T-helper 1 cell treated with Interleukin-12 subunit alpha and Interleukin-12 subunit beta and Interleukin-4 antibody, amounts not matched to agents 30 ng/mL and 1 ng/mL, for 36 hours (primary cell): ENCODE measurements at regions not wholly inside any gene's neighbourhood (a gene's known extent, or its start where the extent isn't known, plus 50 kb on each side); places are given as distances from the start of the nearest gene placed in this dataset.

Experiments
- intact Hi-C: fragments of 100-400 bp; cut with micrococcal nuclease; formaldehyde crosslinking; loops from one replicate; pipeline ENCODE4 v1.15.1; 2024

- intact Hi-C loops = loop anchor here (5.0 kb wide), 3 partner anchors 72 to 463 kb away; partner anchors contain the start of genes ZKSCAN8 and ZSCAN16
These were observed 59.7 kb downstream of the GPX5 start for GRCh38 chr6:28585335-28585734.

DNA sequence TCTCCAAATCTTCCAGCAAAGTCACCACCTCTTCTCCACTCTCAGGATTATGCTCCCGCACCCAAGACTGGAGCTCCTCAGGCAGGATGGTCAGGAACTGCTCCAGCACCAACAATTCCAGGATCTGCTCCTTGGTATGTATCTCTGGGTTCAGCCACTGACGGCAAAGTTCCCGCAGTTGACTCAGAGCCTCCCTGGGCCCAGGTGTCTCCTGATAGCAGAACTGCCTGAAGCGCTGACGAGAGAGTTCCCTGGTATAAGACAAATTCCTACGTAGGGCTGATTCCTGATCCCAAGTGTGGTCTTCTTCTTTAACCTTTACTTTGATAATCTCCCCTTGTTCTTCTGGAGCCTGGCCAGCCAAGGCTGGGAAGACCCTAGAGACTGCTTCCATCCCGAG lies 60.6 kb downstream of the GPX5 start:
- intact Hi-C loops = loop anchor here (2.0 to 5.0 kb wide), 5 partner anchors 44 to 464 kb away; partner anchors contain the start of genes ZKSCAN8, ZSCAN12 and ZSCAN16

DNA sequence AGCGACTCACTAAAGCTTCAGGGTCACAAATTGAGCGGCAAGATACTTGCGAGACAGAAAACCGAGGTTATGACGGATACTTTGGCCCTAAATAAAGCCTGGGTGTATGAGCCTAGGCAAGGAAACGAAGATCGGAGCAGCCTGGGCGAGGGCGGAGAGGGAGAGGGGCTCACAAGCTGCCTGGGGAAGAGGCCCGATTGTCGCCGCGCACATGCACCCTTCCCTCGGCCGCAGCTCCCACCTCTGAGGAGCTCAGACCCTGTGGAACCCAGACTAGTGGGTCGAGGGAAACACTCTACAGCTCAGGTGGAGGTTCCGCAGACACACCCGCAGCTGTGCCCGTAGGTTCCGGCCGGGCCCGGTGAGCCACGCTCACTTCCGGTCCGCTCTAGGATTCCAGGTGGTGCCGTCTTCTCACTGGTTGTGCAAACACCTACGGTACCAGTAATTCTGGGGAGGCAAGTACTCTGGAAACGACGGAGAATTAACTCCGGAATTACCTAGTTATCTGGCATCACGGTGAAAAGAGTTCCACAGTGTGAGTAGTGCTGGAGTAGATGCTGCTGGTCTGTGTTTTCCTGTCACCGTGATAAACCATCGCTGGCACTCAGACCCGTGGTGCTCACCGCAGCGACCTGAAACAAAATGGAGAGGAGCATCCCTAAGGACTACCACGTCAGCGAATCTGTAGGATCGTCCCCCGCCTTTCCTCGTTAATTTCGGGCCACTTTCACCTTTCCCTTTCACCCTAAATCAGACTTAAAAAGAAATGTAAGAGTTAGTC lies 61.5 kb downstream of the GPX5 start:
- intact Hi-C loops = loop anchor here (1.0 to 5.0 kb wide), 7 partner anchors 44 to 465 kb away; partner anchors contain the start of genes ZKSCAN4, ZKSCAN8, ZSCAN12 and ZSCAN16

DNA sequence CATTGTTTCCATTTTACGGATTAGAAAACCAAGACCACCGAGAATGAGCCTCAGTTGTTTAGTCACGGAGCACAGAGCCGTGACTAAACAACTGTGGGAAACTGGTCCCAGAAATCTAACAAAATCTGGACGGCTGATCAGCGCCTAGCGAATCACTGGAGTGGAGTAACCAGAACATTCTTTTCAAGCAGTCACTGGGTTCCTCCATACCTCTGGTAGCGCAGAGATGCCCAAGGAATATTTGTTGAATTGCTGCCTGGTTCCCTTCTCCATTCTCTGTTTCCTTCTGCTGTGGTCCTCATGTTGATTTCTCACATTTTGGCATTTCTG lies 62.0 kb downstream of the GPX5 start:
- intact Hi-C loops = loop anchor here (1.0 to 5.0 kb wide), 8 partner anchors 45 to 465 kb away; partner anchors contain the start of genes ZKSCAN4, ZKSCAN8, ZSCAN12 and ZSCAN16

DNA sequence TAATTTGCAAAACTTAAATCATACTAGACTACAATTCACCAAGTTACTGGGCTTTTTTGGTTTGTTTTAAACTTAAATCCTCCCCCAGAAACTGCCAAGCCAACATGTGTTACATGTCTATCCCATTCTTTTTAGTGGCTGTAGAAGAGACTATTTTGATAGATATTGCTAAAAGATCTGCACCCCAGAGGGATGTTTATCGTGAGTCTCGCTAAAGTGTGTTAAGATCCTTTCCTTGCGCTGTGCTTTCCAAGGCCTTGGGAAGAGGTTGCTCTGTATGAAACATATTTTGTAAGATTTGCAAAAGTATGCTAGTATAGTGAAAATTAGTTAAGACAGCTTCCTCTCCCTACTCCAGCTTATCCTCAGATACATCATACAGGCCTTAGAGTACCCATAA lies 63.0 kb downstream of the GPX5 start:
- intact Hi-C loops = loop anchor here (2.0 to 5.0 kb wide), 4 partner anchors 69 to 466 kb away; partner anchors contain the start of genes ZKSCAN8 and ZSCAN16

DNA sequence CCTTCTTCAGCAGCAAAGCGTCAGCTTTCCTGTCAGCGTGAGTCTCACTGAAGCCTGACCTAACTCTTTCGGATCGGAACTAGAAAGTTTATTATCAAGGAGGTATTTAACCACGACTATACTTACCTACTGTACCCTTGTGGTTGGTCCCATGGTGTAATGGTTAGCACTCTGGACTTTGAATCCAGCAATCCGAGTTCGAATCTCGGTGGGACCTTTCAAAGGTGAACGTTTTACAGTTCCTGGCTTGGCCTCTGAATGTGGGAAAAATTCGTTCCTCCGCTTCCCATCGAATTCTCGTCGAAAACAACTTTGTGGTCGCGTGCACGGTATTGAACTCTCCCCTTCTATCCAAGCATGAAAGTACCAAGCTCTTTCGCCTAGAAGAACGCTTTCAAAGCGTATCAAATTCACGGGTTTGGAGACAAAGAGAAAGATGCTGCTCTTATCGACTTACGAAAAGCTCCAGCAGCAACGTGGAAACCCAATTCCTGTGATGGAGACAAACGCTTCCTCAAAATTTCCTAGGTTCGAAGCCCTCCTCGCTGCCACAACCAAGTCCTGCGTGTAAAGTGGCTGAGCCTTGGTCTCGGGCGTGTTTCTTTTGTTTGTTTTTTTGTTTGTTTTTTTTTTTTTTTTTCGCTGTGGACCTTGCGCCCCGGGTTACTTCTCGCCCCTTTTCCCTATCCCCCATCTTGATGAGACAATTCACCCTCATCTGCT lies 63.7 kb downstream of the GPX5 start:
- intact Hi-C loops = loop anchor here (2.0 to 5.0 kb wide), 4 partner anchors 68 to 467 kb away; partner anchors contain the start of genes ZKSCAN8 and ZSCAN16

DNA sequence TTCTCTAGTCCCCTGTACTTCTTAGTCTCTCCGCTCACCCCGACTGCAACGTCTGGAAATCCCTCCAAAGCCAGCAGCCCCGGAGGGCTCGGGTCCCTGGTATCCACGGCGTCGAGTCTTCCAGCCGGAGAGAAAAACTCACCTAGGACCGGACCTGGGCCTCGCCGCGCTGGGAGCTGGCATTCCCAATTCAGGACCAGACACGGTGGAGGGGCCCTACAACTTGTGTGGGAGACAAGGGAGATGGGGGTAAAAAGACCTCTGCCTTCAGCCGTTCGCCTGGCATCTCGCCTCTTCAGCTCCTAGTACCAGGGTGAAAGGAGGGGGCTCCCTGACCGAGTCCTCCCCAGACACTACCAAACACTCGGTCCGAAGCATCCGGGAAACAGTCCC lies 64.3 kb downstream of the GPX5 start:
- intact Hi-C loops = loop anchor here (2.0 to 5.0 kb wide), 4 partner anchors 67 to 468 kb away; partner anchors contain the start of genes ZKSCAN8 and ZSCAN16

DNA sequence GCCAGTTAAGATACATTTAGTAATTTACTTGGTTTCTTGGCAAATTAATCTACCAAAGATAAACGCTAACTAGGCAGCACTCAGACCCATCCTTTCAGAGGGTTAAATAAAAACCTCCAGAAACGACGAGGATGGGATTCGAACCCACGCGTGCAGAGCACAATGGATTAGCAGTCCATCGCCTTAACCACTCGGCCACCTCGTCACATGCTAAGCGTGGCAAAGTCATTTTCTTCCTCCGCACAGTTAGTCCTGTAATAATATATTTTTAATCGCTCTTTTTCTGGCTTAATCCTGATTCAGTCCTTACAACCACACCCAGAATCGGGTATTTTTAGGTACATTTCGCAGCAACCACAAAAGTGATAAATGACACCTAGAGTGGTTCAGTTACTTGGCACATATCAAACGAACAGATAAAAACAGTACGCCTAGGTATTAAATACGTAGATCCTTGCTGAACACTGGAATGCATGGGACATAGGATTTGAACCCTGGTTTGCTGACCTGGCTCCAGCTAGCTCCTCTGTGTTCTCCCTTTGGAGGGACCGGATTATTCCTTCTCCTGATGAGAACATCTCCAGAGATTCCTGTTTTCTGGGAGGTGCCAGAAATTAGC lies 71.6 kb downstream of the GPX5 start:
- intact Hi-C loops = no loop called here

DNA sequence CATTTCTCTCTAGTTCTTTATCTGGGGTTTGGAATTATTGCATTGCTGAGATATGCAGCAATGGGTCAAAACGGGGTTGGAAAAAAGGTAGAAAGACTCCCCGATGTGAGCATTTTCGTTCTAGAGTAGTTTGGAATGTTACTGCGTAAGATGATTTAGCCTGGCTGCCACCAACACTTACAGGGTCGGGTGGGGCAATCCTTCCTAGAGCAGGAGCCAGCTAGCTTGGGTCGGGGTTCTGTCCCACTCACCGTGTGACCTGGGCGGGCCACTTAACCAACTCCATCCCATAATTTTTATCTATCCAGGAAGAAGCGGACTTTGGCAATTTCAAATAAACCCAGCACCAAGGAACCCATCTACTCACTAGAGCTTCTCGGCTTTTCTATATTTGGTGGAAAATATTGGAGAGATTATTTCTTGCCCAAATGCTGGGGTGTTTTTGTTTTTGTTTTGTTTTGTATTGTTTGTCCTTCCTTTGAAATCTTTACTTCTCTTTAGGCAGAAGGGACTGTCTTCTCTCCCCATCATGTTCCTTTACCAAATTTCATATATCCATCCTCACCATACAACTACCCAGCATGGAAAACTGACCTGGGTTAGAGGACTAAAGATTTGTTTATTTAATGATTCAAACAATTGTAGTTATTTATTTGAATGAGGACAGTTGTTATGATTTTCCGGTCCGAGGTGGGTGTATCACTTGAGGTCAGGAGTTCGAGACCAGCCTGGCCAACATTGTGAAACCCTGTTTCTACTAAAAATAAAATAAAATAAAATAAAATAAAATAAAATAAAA lies 72.4 kb downstream of the GPX5 start:
- intact Hi-C loops = no loop called here

GRCh38 chr6:28598757-28599686 lies 73.3 kb downstream of the GPX5 start:
- intact Hi-C loops = no loop called here

GRCh38 chr6:28600245-28600644 lies 74.6 kb downstream of the GPX5 start:
- intact Hi-C loops = no loop called here

- intact Hi-C loops = no loop called here
These were observed 78.2 kb downstream of the GPX5 start for GRCh38 chr6:28603891-28604290.

DNA sequence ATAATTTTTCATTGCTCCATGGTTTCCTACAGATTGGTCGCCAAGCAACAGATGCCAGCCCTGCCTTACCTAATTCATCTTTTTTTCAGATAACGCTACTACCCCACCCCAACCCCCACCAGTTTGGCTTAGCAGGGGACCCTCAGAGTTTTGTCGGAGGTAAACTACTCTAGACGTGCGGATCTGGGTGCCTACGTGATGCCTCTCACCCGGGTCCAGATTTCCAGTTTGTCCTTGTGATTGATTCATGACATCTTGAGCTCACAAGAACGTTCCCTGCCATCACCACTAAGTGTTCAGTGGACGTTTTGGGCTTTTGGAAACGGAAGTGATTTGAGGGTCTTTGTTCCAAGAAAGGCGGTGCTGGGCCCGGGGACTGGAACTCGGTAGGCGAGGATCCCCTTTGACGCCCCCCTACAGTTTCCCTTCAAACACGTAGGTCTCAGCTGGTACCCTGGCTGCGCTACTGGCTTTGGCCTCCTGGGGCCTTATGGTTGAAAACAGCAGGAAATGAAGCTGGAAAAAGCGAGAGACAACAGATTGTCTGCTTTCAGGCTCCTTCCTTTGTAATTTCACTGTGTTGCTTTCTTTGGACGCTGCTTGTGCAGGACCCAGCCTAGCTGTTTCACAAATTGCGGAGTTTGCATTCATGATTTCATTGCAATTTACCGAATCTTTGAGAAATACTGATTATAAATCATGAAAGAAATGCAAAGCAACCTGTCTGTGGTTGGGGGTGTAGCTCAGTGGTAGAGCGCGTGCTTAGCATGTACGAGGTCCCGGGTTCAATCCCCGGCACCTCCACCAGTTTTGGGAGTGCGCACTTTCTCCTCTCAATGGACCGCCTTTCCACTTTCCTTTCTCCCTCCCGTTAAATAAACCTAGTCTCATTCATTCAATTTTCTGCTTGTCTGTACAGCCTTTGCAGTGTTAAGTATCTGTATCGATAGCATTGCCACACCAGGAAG lies 81.0 kb downstream of the GPX5 start:
- intact Hi-C loops = no loop called here

DNA sequence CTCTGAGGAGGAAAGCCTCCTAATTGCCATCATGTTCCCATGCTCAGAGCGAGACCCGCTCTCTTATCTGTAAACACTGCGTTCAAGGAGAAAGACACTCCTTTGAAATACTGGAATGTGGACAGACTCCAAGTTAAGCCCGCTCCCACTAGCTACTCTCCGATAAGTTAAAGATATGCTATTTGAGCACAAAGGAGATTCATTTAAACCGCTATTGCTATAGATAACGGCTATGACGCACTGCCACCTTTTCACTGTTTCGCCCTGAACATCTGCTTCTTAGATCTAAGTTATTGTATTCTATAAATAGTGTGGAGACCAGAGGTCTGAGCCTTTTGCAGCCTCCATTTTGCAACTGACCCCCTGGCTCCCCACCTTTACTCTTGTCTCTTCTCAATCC lies 82.3 kb downstream of the GPX5 start:
- intact Hi-C loops = no loop called here

DNA sequence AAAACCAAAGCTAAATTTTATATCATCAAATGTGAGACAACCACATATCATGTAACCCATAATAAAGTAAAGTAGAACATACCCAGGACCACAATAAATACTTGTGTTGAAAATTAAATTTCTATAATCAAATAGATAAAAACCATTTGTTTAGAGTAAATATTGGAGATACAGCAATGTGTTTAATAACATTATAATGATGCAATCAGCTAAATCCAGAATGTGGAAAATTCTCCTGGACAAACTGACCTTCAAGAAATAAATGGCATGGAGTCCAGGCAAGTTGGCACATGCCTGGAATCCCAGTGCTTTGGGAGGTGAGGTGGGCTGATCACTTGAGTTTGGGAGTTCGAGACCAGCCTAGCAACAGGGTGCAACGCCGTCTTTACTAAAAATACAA lies 84.0 kb downstream of the GPX5 start:
- intact Hi-C loops = no loop called here

DNA sequence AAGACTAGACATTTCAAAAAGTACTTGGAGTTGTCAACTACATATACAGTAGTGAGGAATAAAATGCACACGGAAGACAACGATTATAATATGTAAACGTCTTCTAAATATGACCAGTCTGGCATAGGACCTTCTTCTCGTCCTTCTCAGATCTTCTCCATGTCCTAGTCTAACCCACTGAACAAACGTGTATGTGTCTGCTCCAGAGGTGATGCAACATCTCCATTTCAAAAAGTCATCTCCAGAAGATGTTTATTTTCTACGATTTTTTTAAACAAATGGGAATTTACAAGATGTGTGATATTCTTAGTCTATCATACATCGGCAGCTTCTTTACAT lies 89.9 kb downstream of the GPX5 start:
- intact Hi-C loops = no loop called here

GRCh38 chr6:28615955-28616747 lies 90.5 kb downstream of the GPX5 start:
- intact Hi-C loops = no loop called here
